Type B pancreatic cell (in vitro differentiated cells): ENCODE measurements at regions not wholly inside any gene's neighbourhood (a gene's known extent, or its start where the extent isn't known, plus 50 kb on each side); places are given as distances from the start of the nearest gene placed in this dataset.
A peak's percentile ranks its signal among the peaks of the same experiment; 100 is the strongest.

Experiments used
- DNase-seq: peaks from one replicate; pipeline ENCODE4 v3.0.0; 2021; ENCODE audit warnings: mixed read lengths; ENCODE audit not compliant: unreplicated experiment; ENCODE audit errors: extremely low spot score
- H3K27ac Mint-ChIP-seq: 2 replicates; pipeline ENCODE4 v1.8.0; 2021; ENCODE audit warnings: mild to moderate bottlenecking, mixed read lengths
- H3K27me3 Mint-ChIP-seq: 2 replicates; pipeline ENCODE4 v1.8.0; 2021; ENCODE audit warnings: mixed read lengths
- H3K36me3 Mint-ChIP-seq: 2 replicates; pipeline ENCODE4 v1.8.0; 2021; ENCODE audit warnings: mixed read lengths
- H3K4me1 Mint-ChIP-seq: one replicate; pipeline ENCODE4 v1.8.0; 2021; ENCODE audit warnings: mixed read lengths; ENCODE audit not compliant: unreplicated experiment
- H3K4me3 Mint-ChIP-seq: 2 replicates; pipeline ENCODE4 v1.8.0; 2021; ENCODE audit warnings: mild to moderate bottlenecking, mixed read lengths
- H3K9me3 Mint-ChIP-seq: 2 replicates; pipeline ENCODE4 v1.8.0; 2021; ENCODE audit warnings: mixed read lengths
- CTCF ChIP-seq: fragments of 200-600 bp; sonication (generic); conservative IDR thresholded peaks from 2 replicates; pipeline ENCODE4 v1.5.0; 2021; ENCODE audit warnings: antibody characterized with exemption, mild to moderate bottlenecking

- Mint-ChIP-seq H3K4me3 (no peak overlapping the region), H3K9me3 (no peaks in the 10 kb centered on the region), H3K36me3 (no peaks in the 10 kb centered on the region), H3K27ac (no peak overlapping the region), H3K4me1 (peaks cover 5% of the 10 kb centered on the region), H3K27me3 (no peaks in the 10 kb centered on the region)
- no peak for TF ChIP-seq CTCF
- DNase-seq, result no peak
These were observed 372.3 kb downstream of the RPL10L start for GRCh38 chr14:46279327-46279726.

- Mint-ChIP-seq H3K27me3 (no peaks in the 10 kb centered on the region), H3K27ac (no peak overlapping the region), H3K9me3 (peaks cover under 1% of the 10 kb centered on the region), H3K4me3 (peak overlapping the region; percentile 26), H3K4me1 (no peaks in the 10 kb centered on the region), H3K36me3 (no peaks in the 10 kb centered on the region)
- no peak for DNase-seq
- no peak for TF ChIP-seq CTCF
These were observed 392.0 kb downstream of the RPL10L start for GRCh38 chr14:46259536-46259935.

GRCh38 chr14:46256381-46256780 lies 395.2 kb downstream of the RPL10L start:
- no peaks in the 10 kb centered on the region for H3K4me1 Mint-ChIP-seq
- TF ChIP-seq CTCF, result no peak
- no peak overlapping the region for H3K4me3 Mint-ChIP-seq
- peaks cover 4% of the 10 kb centered on the region for H3K36me3 Mint-ChIP-seq
- DNase-seq, result no peak
- peaks cover 5% of the 10 kb centered on the region for H3K9me3 Mint-ChIP-seq
- H3K27me3 Mint-ChIP-seq, result no peaks in the 10 kb centered on the region
- H3K27ac Mint-ChIP-seq, result no peak overlapping the region

GRCh38 chr14:46250113-46250703 lies 401.4 kb downstream of the RPL10L start:
- H3K27ac Mint-ChIP-seq, result no peak overlapping the region
- H3K36me3 Mint-ChIP-seq, result peaks cover 4% of the 10 kb centered on the region
- peaks cover 4% of the 10 kb centered on the region for H3K4me1 Mint-ChIP-seq
- H3K9me3 Mint-ChIP-seq, result peaks cover 5% of the 10 kb centered on the region
- no peak overlapping the region for H3K4me3 Mint-ChIP-seq
- no peak for DNase-seq
- H3K27me3 Mint-ChIP-seq, result no peaks in the 10 kb centered on the region
- TF ChIP-seq CTCF, result peak; percentile 83

GRCh38 chr14:46248001-46248630 lies 403.5 kb downstream of the RPL10L start:
- Mint-ChIP-seq H3K27me3 (no peaks in the 10 kb centered on the region), H3K27ac (no peak overlapping the region), H3K9me3 (no peaks in the 10 kb centered on the region), H3K4me1 (peaks cover 4% of the 10 kb centered on the region), H3K4me3 (no peak overlapping the region), H3K36me3 (no peaks in the 10 kb centered on the region)
- DNase-seq, result no peak
- TF ChIP-seq CTCF, result no peak
